ENCODE measurements at regions not wholly inside any gene's neighbourhood (a gene's known extent, or its start where the extent isn't known, plus 50 kb on each side); places are given as distances from the start of the nearest gene placed in this dataset.

GRCh38 chr2:175435012-175435411 is 253.5 kb upstream of the ATP5MC3 start:
- TF ChIP-seq POLR2A (IDR thresholded peaks at IDR 0.05) = no peak
- TF ChIP-seq CTCF (IDR thresholded peaks at IDR 0.05) = no peak
